ENCODE measurements at regions not wholly inside any gene's neighbourhood (a gene's known extent, or its start where the extent isn't known, plus 50 kb on each side); places are given as distances from the start of the nearest gene placed in this dataset.

- 63% methylated on average over 3 of the region's 3 CpGs for WGBS (ENCODE audit: low lambda C conversion rate)
- H3F3A ChIP-seq (replicated peaks; ENCODE audit: insufficient read depth) = peaks cover 11% of the 10 kb centered on the region
- peaks cover 7 to 9% of the 10 kb centered on the region in 2 experiments; a peak in 2 of 4 replicates for H3K4me1 ChIP-seq (ENCODE audit: control insufficient read depth in 1 of 2, insufficient read depth in 2 of 2, low read depth in 1 of 2, low read length in 1 of 2)
- H3K79me2 ChIP-seq (ENCODE audit: insufficient read depth) = no peaks in the 10 kb centered on the region
- no peaks in the 10 kb centered on the region for H3K9me3 ChIP-seq
- no peaks in the 10 kb centered on the region for H4K20me1 ChIP-seq (ENCODE audit: insufficient read depth)
- peak; percentile 53 for DNase-seq
- no peak for TF ChIP-seq FOXM1 (IDR thresholded peaks at IDR 0.05; ENCODE audit: low read depth)
- 0 out of 2 replicates have a peak, but pooled peaks have one; percentile 11 for TF ChIP-seq GATA2 (CRISPR knock-in tag; IDR thresholded peaks at IDR 0.05)
- 0 out of 4 replicates have a peak, but pooled peaks of 1 of the 2 experiments have one; percentile 11 for TF ChIP-seq EP300 (IDR thresholded peaks at IDR 0.05; ENCODE audit: borderline replicate concordance in 1 of 2, low read depth in 1 of 2, low read length in 1 of 2)
- TF ChIP-seq USF2 (IDR thresholded peaks at IDR 0.05; ENCODE audit: borderline replicate concordance, low read depth, low read length) = no peak
- H3K27ac ChIP-seq (ENCODE audit: low read depth in 2 of 2, low read length in 1 of 2) = no peak overlapping the region; a peak in 2 of 4 replicates
- no peak overlapping the region for H3K4me2 ChIP-seq
- H2AFZ ChIP-seq (ENCODE audit: low read depth) = no peak overlapping the region
- H3K36me3 ChIP-seq (replicated peaks in 1 of 2; ENCODE audit: control insufficient read depth in 1 of 2, insufficient read depth in 2 of 2, low read length in 1 of 2) = no peaks in the 10 kb centered on the region
- H3K4me3 ChIP-seq (ENCODE audit: low read depth in 2 of 2, low read length in 1 of 2) = no peak overlapping the region
- H3K27me3 ChIP-seq (ENCODE audit: insufficient read depth) = no peaks in the 10 kb centered on the region
- POLR2A ChIA-PET = no interaction called here
- H3K9me2 ChIP-seq = no peaks in the 10 kb centered on the region
- H3K9ac ChIP-seq = no peak overlapping the region
- CTCF ChIA-PET = interaction anchor here (1.0 to 1.5 kb wide), 3 partner anchors 12 to 153 kb away, joined by 4 to 5 read pairs (median 5); partner anchors contain the start of gene THBS1
Measured at GRCh38 chr15:39427705-39428104, 153.2 kb upstream of the THBS1 start.

DNA sequence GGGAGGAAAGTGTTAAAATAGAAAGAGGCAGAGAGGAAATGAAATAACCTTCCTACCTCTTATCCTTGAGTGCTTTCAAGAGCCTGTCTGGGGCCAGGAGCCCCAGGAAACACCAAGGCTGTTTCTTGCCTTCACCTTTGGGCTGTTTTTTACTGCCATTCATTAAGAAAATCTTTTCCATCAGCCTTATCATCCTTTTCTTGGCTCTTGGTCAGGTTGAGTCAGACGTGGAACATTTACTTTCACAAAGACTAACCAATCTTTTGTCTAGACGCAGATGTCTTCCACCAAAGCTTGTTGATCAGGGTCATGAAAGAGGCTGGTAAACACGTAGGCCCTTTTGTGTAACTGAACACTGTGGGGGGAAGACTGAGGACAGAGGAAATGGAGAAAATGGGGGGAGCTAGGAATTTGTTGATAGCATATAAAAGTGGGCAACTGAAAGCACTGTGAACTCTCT, 151.0 kb upstream of the THBS1 start:
- Histone ChIP-seq H4K20me1 (ENCODE audit: insufficient read depth) (no peaks in the 10 kb centered on the region), H3K36me3 (replicated peaks in 1 of 2; ENCODE audit: control insufficient read depth in 1 of 2, insufficient read depth in 2 of 2, low read length in 1 of 2) (no peaks in the 10 kb centered on the region), H3K4me1 (ENCODE audit: control insufficient read depth in 1 of 2, insufficient read depth in 2 of 2, low read depth in 1 of 2, low read length in 1 of 2) (peaks cover 7 to 9% of the 10 kb centered on the region in 2 experiments; a peak in 2 of 4 replicates), H3K27me3 (ENCODE audit: insufficient read depth) (no peaks in the 10 kb centered on the region), H3K79me2 (ENCODE audit: insufficient read depth) (no peaks in the 10 kb centered on the region), H3K9me3 (no peaks in the 10 kb centered on the region), H3K27ac (ENCODE audit: low read depth in 2 of 2, low read length in 1 of 2) (peak overlapping the region in 1 of 2 experiments; percentile 66; a peak in 2 of 4 replicates), H2AFZ (ENCODE audit: low read depth) (peak overlapping the region; percentile 56; the same call in 1 of the 2 replicates), H3K4me3 (ENCODE audit: low read depth in 2 of 2, low read length in 1 of 2) (no peak overlapping the region), H3F3A (replicated peaks; ENCODE audit: insufficient read depth) (peaks cover 11% of the 10 kb centered on the region), H3K9me2 (no peaks in the 10 kb centered on the region), H3K9ac (peak overlapping the region; percentile 21; the same call in 1 of the 2 replicates), H3K4me2 (peak overlapping the region; percentile 11; the same call in 1 of the 2 replicates)
- DNase-seq = no peak
- WGBS (ENCODE audit: low lambda C conversion rate) = 15% methylated on average over 3 of the region's 3 CpGs
- POLR2A ChIA-PET = no interaction called here
- CTCF ChIA-PET = interaction anchor here (0.7 kb wide), 1 partner anchor 150 kb away, joined by 3 read pairs; no protein-coding TSS in a partner anchor
- TF ChIP-seq POLR2AphosphoS5 (IDR thresholded peaks at IDR 0.05; ENCODE audit: low read depth, low read length) (peak; percentile 59; the same call in 1 of the 2 replicates), FOXM1 (IDR thresholded peaks at IDR 0.05; ENCODE audit: low read depth) (no peak), YY1 (IDR thresholded peaks at IDR 0.05; ENCODE audit: low read depth) (no peak), RAD21 (IDR thresholded peaks at IDR 0.05; ENCODE audit: low read length) (no peak), EZH2phosphoT487 (IDR thresholded peaks at IDR 0.05; ENCODE audit: borderline replicate concordance, low read depth) (no peak), RXRA (IDR thresholded peaks at IDR 0.05; ENCODE audit: borderline replicate concordance, low read depth) (peak; percentile 82; the same call in 1 of the 2 replicates), FOXJ3 (CRISPR knock-in tag; IDR thresholded peaks at IDR 0.05) (no peak), FOSL2 (IDR thresholded peaks at IDR 0.05; ENCODE audit: borderline replicate concordance, low read depth) (peak; percentile 65), MEF2A (IDR thresholded peaks at IDR 0.05; ENCODE audit: borderline replicate concordance, low read depth) (peak; percentile 24; the same call in 1 of the 2 replicates), NFIC (IDR thresholded peaks at IDR 0.05; ENCODE audit: borderline replicate concordance) (peak; percentile 87), TCF12 (IDR thresholded peaks at IDR 0.05) (peak; percentile 85), REST (IDR thresholded peaks at IDR 0.05; ENCODE audit: low read depth, low read length) (no peak), GATA2 (CRISPR knock-in tag; IDR thresholded peaks at IDR 0.05) (no peak), JUND (IDR thresholded peaks at IDR 0.05) (peak; percentile 82), MAX (IDR thresholded peaks at IDR 0.05; ENCODE audit: low read depth) (peak; percentile 22; the same call in 1 of the 2 replicates), SIN3A (IDR thresholded peaks at IDR 0.05; ENCODE audit: borderline replicate concordance, low read depth, low read length) (no peak), GABPA (IDR thresholded peaks at IDR 0.05; ENCODE audit: low read depth) (no peak), CHD2 (IDR thresholded peaks at IDR 0.05; ENCODE audit: low read length, partially characterized antibody) (no peak)
- TF ChIP-seq, protein P1, sequence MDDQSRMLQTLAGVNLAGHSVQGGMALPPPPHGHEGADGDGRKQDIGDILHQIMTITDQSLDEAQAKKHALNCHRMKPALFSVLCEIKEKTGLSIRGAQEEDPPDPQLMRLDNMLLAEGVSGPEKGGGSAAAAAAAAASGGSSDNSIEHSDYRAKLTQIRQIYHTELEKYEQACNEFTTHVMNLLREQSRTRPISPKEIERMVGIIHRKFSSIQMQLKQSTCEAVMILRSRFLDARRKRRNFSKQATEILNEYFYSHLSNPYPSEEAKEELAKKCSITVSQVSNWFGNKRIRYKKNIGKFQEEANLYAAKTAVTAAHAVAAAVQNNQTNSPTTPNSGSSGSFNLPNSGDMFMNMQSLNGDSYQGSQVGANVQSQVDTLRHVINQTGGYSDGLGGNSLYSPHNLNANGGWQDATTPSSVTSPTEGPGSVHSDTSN (IDR thresholded peaks at IDR 0.05) = peak; percentile 74
- TF ChIP-seq, protein P2, sequence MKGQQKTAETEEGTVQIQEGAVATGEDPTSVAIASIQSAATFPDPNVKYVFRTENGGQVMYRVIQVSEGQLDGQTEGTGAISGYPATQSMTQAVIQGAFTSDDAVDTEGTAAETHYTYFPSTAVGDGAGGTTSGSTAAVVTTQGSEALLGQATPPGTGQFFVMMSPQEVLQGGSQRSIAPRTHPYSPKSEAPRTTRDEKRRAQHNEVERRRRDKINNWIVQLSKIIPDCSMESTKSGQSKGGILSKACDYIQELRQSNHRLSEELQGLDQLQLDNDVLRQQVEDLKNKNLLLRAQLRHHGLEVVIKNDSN (IDR thresholded peaks at IDR 0.05; ENCODE audit: borderline replicate concordance, low read depth) = no peak

All from SK-N-SH (cell line).